Transverse colon (tissue), 3 donors: ENCODE measurements at regions not wholly inside any gene's neighbourhood (a gene's known extent, or its start where the extent isn't known, plus 50 kb on each side); places are given as distances from the start of the nearest gene placed in this dataset.

Experiments
- CTCF ChIP-seq, 5 experiments: fragments of 200-600 bp in 3 of 5; fragments of 450-650 bp in 2 of 5; sonication (generic) in 3 of 5; IDR thresholded peaks; 1 replicate in 2 of 5; 2 replicates in 3 of 5; pipeline ENCODE4 v1.5.1; 2016 to 2017; ENCODE audit warnings: antibody characterized with exemption in 5 of 5, inconsistent platforms in 3 of 5, mild to moderate bottlenecking in 2 of 5, moderate library complexity in 1 of 5
- EP300 ChIP-seq: sonication (generic); formaldehyde crosslinking; IDR thresholded peaks from one replicate; pipeline ENCODE4 v1.6.1; 2017; ENCODE audit warnings: antibody characterized with exemption, low read depth
- POLR2A ChIP-seq: fragments of 450-650 bp; IDR thresholded peaks from one replicate; pipeline ENCODE4 v1.6.1; 2016; ENCODE audit warnings: antibody characterized with exemption, mild to moderate bottlenecking, moderate library complexity

- TF ChIP-seq CTCF (IDR thresholded peaks at IDR 0.05) (no peak), POLR2A (no peak), EP300 (no peak)
Observed at GRCh38 chr20:57914205-57914604, 204.4 kb upstream of the PMEPA1 start.
